Body of pancreas (tissue), 4 donors: ENCODE measurements at regions not wholly inside any gene's neighbourhood (a gene's known extent, or its start where the extent isn't known, plus 50 kb on each side); places are given as distances from the start of the nearest gene placed in this dataset.
A peak's percentile ranks its signal among the peaks of the same experiment; 100 is the strongest.

Experiments used
- ATAC-seq: fragments of 150-250 bp; one replicate; pipeline ENCODE4 v1.9.1; 2016
- DNase-seq, 4 donors: peaks; one replicate each; pipeline ENCODE4 v3.0.0-alpha.2; 2019
- H3K27ac ChIP-seq, 4 donors: fragments of 200-600 bp; sonication (generic); 1 replicate in 3 of 4; 2 replicates in 1 of 4; pipeline versions ENCODE4 v1.5.1 to v1.6.1; 2016 to 2019; ENCODE audit warnings: mild to moderate bottlenecking in 1 of 4, mixed read lengths in 1 of 4, moderate library complexity in 1 of 4
- H3K27me3 ChIP-seq, 2 donors: fragments of 200-600 bp; sonication (generic); one replicate each; pipeline ENCODE4 v1.6.0; 2016; ENCODE audit warnings: mild to moderate bottlenecking in 1 of 2
- H3K36me3 ChIP-seq, 2 donors: fragments of 200-600 bp; sonication (generic); replicated peaks in 1 of 2; 2 replicates each; pipeline ENCODE4 v1.5.1; 2016; ENCODE audit warnings: low read depth in 2 of 2; ENCODE audit not compliant: insufficient read depth in 1 of 2
- H3K4me1 ChIP-seq: fragments of 200-600 bp; sonication (generic); one replicate; pipeline ENCODE4 v1.6.0; 2016
- H3K4me3 ChIP-seq, 2 donors: fragments of 200-600 bp; sonication (generic); 1 replicate in 1 of 2; 2 replicates in 1 of 2; pipeline ENCODE4 v1.5.1; 2016 to 2019
- H3K9me3 ChIP-seq, 3 donors: fragments of 200-600 bp; sonication (generic); 1 replicate in 2 of 3; 2 replicates in 1 of 3; pipeline ENCODE4 v1.5.1; 2016
- CTCF ChIP-seq, 7 experiments: fragments of 450-650 bp in 4 of 7; fragments of 200-600 bp in 3 of 7; sonication (generic) in 3 of 7; IDR thresholded peaks; one replicate each; pipeline ENCODE4 v1.5.1; 2016 to 2019; ENCODE audit warnings: antibody characterized with exemption in 7 of 7
- POLR2A ChIP-seq, 3 donors: fragments of 450-650 bp; IDR thresholded peaks; one replicate each; pipeline ENCODE4 v1.6.1; 2016; ENCODE audit warnings: antibody characterized with exemption in 3 of 3, mild to moderate bottlenecking in 2 of 3
- WGBS, 2 donors: methylation state at CpG; one replicate each; pipeline ENCODE4 v1.1.5; 2017; 5-methylcytosine and 5-hydroxymethylcytosine counted together
- intact Hi-C: fragments of 100-400 bp; cut with DNase I; formaldehyde crosslinking; loops from one replicate; pipeline ENCODE4 v1.15.1; 2023

- H3K27me3 ChIP-seq, result no peaks in the 10 kb centered on the region
- no peak for TF ChIP-seq CTCF (IDR thresholded peaks at IDR 0.05)
- no peak for TF ChIP-seq POLR2A (IDR thresholded peaks at IDR 0.05)
- DNase-seq (no peak), ATAC-seq (no peak)
- no peaks in the 10 kb centered on the region for H3K9me3 ChIP-seq
- H3K36me3 ChIP-seq, result no peaks in the 10 kb centered on the region
- intact Hi-C loops, result no loop called here
- no peaks in the 10 kb centered on the region for H3K4me1 ChIP-seq
- H3K4me3 ChIP-seq, result no peak overlapping the region
- H3K27ac ChIP-seq, result no peak overlapping the region
Measured at GRCh38 chr11:32244453-32244852, 153.6 kb downstream of the RCN1 start.

- no peaks in the 10 kb centered on the region for H3K36me3 ChIP-seq
- H3K9me3 ChIP-seq, result no peaks in the 10 kb centered on the region
- no peaks in the 10 kb centered on the region for H3K27me3 ChIP-seq
- H3K27ac ChIP-seq, result no peak overlapping the region
- H3K4me1 ChIP-seq, result no peaks in the 10 kb centered on the region
- WGBS, 2 donors, result 70 to 73% methylated on average over 3 of the region's 3 CpGs
- ATAC-seq (no peak), DNase-seq (no peak)
- H3K4me3 ChIP-seq, result no peak overlapping the region
- intact Hi-C loops, result no loop called here
- TF ChIP-seq CTCF (IDR thresholded peaks at IDR 0.05) (no peak), POLR2A (IDR thresholded peaks at IDR 0.05) (no peak)
Measured at GRCh38 chr11:32253706-32254105, 162.8 kb downstream of the RCN1 start.

GRCh38 chr11:32255841-32256240 is 165.0 kb downstream of the RCN1 start:
- H3K9me3 ChIP-seq, result no peaks in the 10 kb centered on the region
- intact Hi-C loops, result no loop called here
- TF ChIP-seq CTCF (IDR thresholded peaks at IDR 0.05), result no peak
- TF ChIP-seq POLR2A (IDR thresholded peaks at IDR 0.05), result no peak
- no peaks in the 10 kb centered on the region for H3K4me1 ChIP-seq
- no peaks in the 10 kb centered on the region for H3K36me3 ChIP-seq
- no peak overlapping the region for H3K27ac ChIP-seq
- H3K27me3 ChIP-seq, result no peaks in the 10 kb centered on the region
- no peak overlapping the region for H3K4me3 ChIP-seq
- WGBS, 2 donors, result 41 to 42% methylated on average over 8 of the region's 8 CpGs
- no peak for ATAC-seq
- no peak for DNase-seq

GRCh38 chr11:32256466-32256865 is 165.6 kb downstream of the RCN1 start:
- DNase-seq, result no peak
- Histone ChIP-seq H3K27ac (no peak overlapping the region), H3K27me3 (no peaks in the 10 kb centered on the region), H3K36me3 (no peaks in the 10 kb centered on the region), H3K9me3 (no peaks in the 10 kb centered on the region), H3K4me3 (no peak overlapping the region), H3K4me1 (no peaks in the 10 kb centered on the region)
- ATAC-seq, result no peak
- intact Hi-C loops, result no loop called here
- TF ChIP-seq POLR2A (IDR thresholded peaks at IDR 0.05) (no peak), CTCF (IDR thresholded peaks at IDR 0.05) (no peak)
- WGBS, 2 donors, result 54 to 62% methylated on average over 4 of the region's 4 CpGs

- Histone ChIP-seq H3K9me3 (no peaks in the 10 kb centered on the region), H3K27me3 (no peaks in the 10 kb centered on the region), H3K4me3 (no peak overlapping the region), H3K36me3 (no peaks in the 10 kb centered on the region), H3K27ac (no peak overlapping the region), H3K4me1 (no peaks in the 10 kb centered on the region)
- 27 to 33% methylated on average over 3 of the region's 3 CpGs for WGBS, 2 donors
- no peak for TF ChIP-seq CTCF (IDR thresholded peaks at IDR 0.05)
- no peak for TF ChIP-seq POLR2A (IDR thresholded peaks at IDR 0.05)
- ATAC-seq, result no peak
- intact Hi-C loops, result no loop called here
- DNase-seq, result peak in 1 of 4 donors; percentile 3
Measured at GRCh38 chr11:32259641-32260081, 168.8 kb downstream of the RCN1 start.
